Small intestine (tissue), 7 donors: ENCODE measurements at regions not wholly inside any gene's neighbourhood (a gene's known extent, or its start where the extent isn't known, plus 50 kb on each side); places are given as distances from the start of the nearest gene placed in this dataset.
"Not testable (repeated sequence)": the region's sequence is repeated elsewhere in the genome, so short reads cannot be mapped to it uniquely, and the experiment has no call there.

Experiments
- DNase-seq, 2 donors: peaks; one replicate each; pipeline versions ENCODE4 v3.0.0 to v3.0.0-alpha.2; 2013
- FAIRE-seq: peaks from 2 replicates; lab custom pipeline; 2012; peaks lifted over from hg19 to GRCh38; lab: Jason Lieb, UNC
- H3K27ac ChIP-seq, 3 donors: one replicate each; pipeline ENCODE4 v1.5.1; 2013; ENCODE audit warnings: low read length in 2 of 3, mild to moderate bottlenecking in 2 of 3, control low read depth in 1 of 3, inconsistent platforms in 1 of 3, low read depth in 1 of 3, moderate library complexity in 1 of 3
- H3K27me3 ChIP-seq, 3 donors: one replicate each; pipeline ENCODE4 v1.6.1; 2013; ENCODE audit warnings: low read length in 3 of 3, inconsistent platforms in 1 of 3; ENCODE audit not compliant: control insufficient read depth in 3 of 3, insufficient read depth in 3 of 3
- H3K36me3 ChIP-seq, 3 donors: one replicate each; pipeline ENCODE4 v1.6.1; 2013; ENCODE audit warnings: low read length in 3 of 3, inconsistent platforms in 1 of 3, low read depth in 1 of 3, mild to moderate bottlenecking in 1 of 3, moderate library complexity in 1 of 3; ENCODE audit not compliant: control insufficient read depth in 3 of 3, insufficient read depth in 2 of 3
- H3K4me1 ChIP-seq, 3 donors: one replicate each; pipeline ENCODE4 v1.6.1; 2013; ENCODE audit warnings: low read length in 2 of 3, inconsistent platforms in 1 of 3, low read depth in 1 of 3, mild to moderate bottlenecking in 1 of 3, moderate library complexity in 1 of 3; ENCODE audit not compliant: control insufficient read depth in 3 of 3, insufficient read depth in 2 of 3
- H3K4me3 ChIP-seq, 3 donors: one replicate each; pipeline ENCODE4 v1.5.1; 2013; ENCODE audit warnings: low read length in 3 of 3, control low read depth in 1 of 3, inconsistent platforms in 1 of 3, low read depth in 1 of 3, mild to moderate bottlenecking in 1 of 3, moderate library complexity in 1 of 3
- H3K9me3 ChIP-seq, 2 donors: one replicate each; pipeline ENCODE4 v1.6.1; 2013; ENCODE audit warnings: low read depth in 1 of 2, low read length in 1 of 2; ENCODE audit not compliant: control insufficient read depth in 2 of 2, insufficient read depth in 1 of 2
- WGBS, 3 donors: extraction: QIAGEN DNeasy Blood & Tissue Kit; methylation state at CpG; one replicate each; pipeline ENCODE4 v1.1.7; 2013; 5-methylcytosine and 5-hydroxymethylcytosine counted together
- donor health status: healthy with polysubstance abuse.
- donor health status: control.
- donor health status: control.
- donor health status: Bipolar disorder and iron deficiency.
- donor health status: healthy.

- 75 to 83% (median 78%) methylated on average over 12 of the region's 12 CpGs for WGBS, 3 donors
- Histone ChIP-seq H3K27me3 (no peaks in the 10 kb centered on the region), H3K4me1 (no peaks in the 10 kb centered on the region), H3K4me3 (no peak overlapping the region), H3K27ac (no peak overlapping the region), H3K36me3 (no peaks in the 10 kb centered on the region), H3K9me3 (no peaks in the 10 kb centered on the region)
- DNase-seq (no peak), FAIRE-seq (no peak)
Observed at GRCh38 chr22:48823941-48824340, 1003.7 kb downstream of the BRD1 start.

GRCh38 chr22:48822278-48823233, 1005.1 kb downstream of the BRD1 start:
- Histone ChIP-seq H3K36me3 (no peaks in the 10 kb centered on the region), H3K27ac (no peak overlapping the region), H3K4me3 (no peak overlapping the region), H3K4me1 (no peaks in the 10 kb centered on the region), H3K27me3 (peaks cover 0 to 2% (median 0%) of the 10 kb centered on the region in 3 donors), H3K9me3 (no peaks in the 10 kb centered on the region)
- FAIRE-seq (no peak), DNase-seq (no peak)
- WGBS, 3 donors, result 82 to 88% (median 88%) methylated on average over 16 to 19 of the region's 19 CpGs

GRCh38 chr22:48821727-48822126, 1005.9 kb downstream of the BRD1 start:
- Histone ChIP-seq H3K4me3 (no peak overlapping the region), H3K27me3 (peaks cover 0 to 2% (median 0%) of the 10 kb centered on the region in 3 donors), H3K4me1 (no peaks in the 10 kb centered on the region), H3K9me3 (no peaks in the 10 kb centered on the region), H3K36me3 (no peaks in the 10 kb centered on the region), H3K27ac (no peak overlapping the region)
- DNase-seq (no peak), FAIRE-seq (no peak)
- WGBS, 3 donors, result 82 to 88% (median 87%) methylated on average over 10 of the region's 10 CpGs

- Histone ChIP-seq H3K4me1 (no peaks in the 10 kb centered on the region), H3K27ac (no peak overlapping the region), H3K9me3 (no peaks in the 10 kb centered on the region), H3K27me3 (peaks cover 0 to 2% (median 0%) of the 10 kb centered on the region in 3 donors), H3K36me3 (no peaks in the 10 kb centered on the region), H3K4me3 (no peak overlapping the region)
- WGBS, 3 donors, result 64 to 77% (median 74%) methylated on average over 9 to 10 of the region's 10 CpGs
- FAIRE-seq (no peak), DNase-seq (no peak)
Observed at GRCh38 chr22:48821346-48821690, 1006.4 kb downstream of the BRD1 start.

- Histone ChIP-seq H3K4me3 (no peak overlapping the region), H3K4me1 (no peaks in the 10 kb centered on the region), H3K27me3 (peaks cover 0 to 2% (median 0%) of the 10 kb centered on the region in 3 donors), H3K36me3 (no peaks in the 10 kb centered on the region), H3K27ac (no peak overlapping the region), H3K9me3 (no peaks in the 10 kb centered on the region)
- 70 to 82% (median 72%) methylated on average over 27 of the region's 27 CpGs for whole genome bisulfite sequencing, 3 donors
- no peak for DNase-seq
- no peak for FAIRE-seq
Observed at GRCh38 chr22:48820481-48821345, 1007.0 kb downstream of the BRD1 start.

GRCh38 chr22:48819961-48820360, 1007.7 kb downstream of the BRD1 start:
- Histone ChIP-seq H3K27ac (no peak overlapping the region), H3K9me3 (no peaks in the 10 kb centered on the region), H3K4me3 (no peak overlapping the region), H3K36me3 (no peaks in the 10 kb centered on the region), H3K27me3 (peaks cover 0 to 2% (median 0%) of the 10 kb centered on the region in 3 donors), H3K4me1 (no peaks in the 10 kb centered on the region)
- 33 to 52% (median 42%) methylated on average over 13 of the region's 13 CpGs for WGBS, 3 donors
- DNase-seq, result no peak
- no peak for FAIRE-seq

GRCh38 chr22:48819232-48819631, 1008.4 kb downstream of the BRD1 start:
- 89 to 92% (median 90%) methylated on average over 16 of the region's 16 CpGs for WGBS, 3 donors
- H3K27me3 ChIP-seq, result peaks cover 0 to 2% (median 0%) of the 10 kb centered on the region in 3 donors
- H3K27ac ChIP-seq, result no peak overlapping the region
- H3K4me3 ChIP-seq, result no peak overlapping the region
- no peaks in the 10 kb centered on the region for H3K4me1 ChIP-seq
- DNase-seq, result no peak
- no peaks in the 10 kb centered on the region for H3K9me3 ChIP-seq
- no peak for FAIRE-seq
- H3K36me3 ChIP-seq, result no peaks in the 10 kb centered on the region

GRCh38 chr22:48817491-48817890, 1010.2 kb downstream of the BRD1 start:
- not testable (repeated sequence) for H3K27ac ChIP-seq, FAIRE-seq

More at GRCh38 chr22:48817491-48817890, 1010.2 kb downstream of the BRD1 start:
- not testable (repeated sequence) for H3K4me3 ChIP-seq, H3K36me3 ChIP-seq, H3K27me3 ChIP-seq, DNase-seq, H3K4me1 ChIP-seq, H3K9me3 ChIP-seq
- 80 to 91% (median 84%) methylated on average over 10 of the region's 10 CpGs for WGBS, 3 donors
